AG09309 (cell line): ENCODE measurements at regions not wholly inside any gene's neighbourhood (a gene's known extent, or its start where the extent isn't known, plus 50 kb on each side); places are given as distances from the start of the nearest gene placed in this dataset.

Experiments used
- DNase-seq: peaks from one replicate; pipeline ENCODE4 v3.0.0-alpha.2; 2010; ENCODE audit warnings: low read depth
- H3K4me3 ChIP-seq: 2 replicates; pipeline ENCODE4 v1.5.1; 2011; ENCODE audit warnings: mild to moderate bottlenecking, low read depth, low read length, moderate library complexity; ENCODE audit not compliant: control insufficient read depth
- CTCF ChIP-seq: IDR thresholded peaks from 2 replicates; pipeline ENCODE4 v1.5.1; 2011; ENCODE audit warnings: mild to moderate bottlenecking, low read depth, low read length, inconsistent platforms; ENCODE audit not compliant: insufficient read depth, control insufficient read depth; ENCODE audit errors: missing control alignments

- DNase-seq: no peak
- TF ChIP-seq CTCF: no peak
- no peak overlapping the region for H3K4me3 ChIP-seq
Measured at GRCh38 chr18:54004828-54005227, 219.6 kb downstream of the MBD2 start.

DNA sequence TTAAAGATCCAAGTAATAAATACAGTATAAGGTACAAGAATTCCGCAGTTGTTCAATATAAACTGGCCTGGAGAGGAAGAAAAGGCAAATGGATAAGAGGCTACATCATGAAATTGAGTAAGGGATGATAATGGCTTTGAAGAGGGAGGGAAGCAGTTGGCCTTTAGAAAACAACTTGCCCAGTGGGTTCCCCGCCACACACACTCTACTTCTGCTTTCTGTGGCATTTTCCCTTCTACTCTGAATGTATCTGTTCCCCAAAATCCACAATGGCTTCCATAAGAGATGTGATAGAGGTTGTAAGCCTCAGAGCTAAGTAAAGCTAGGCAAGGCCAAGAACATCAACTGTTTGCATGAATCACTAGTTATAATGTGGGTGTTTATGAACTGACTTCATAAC is 221.3 kb downstream of the MBD2 start:
- H3K4me3 ChIP-seq: no peak overlapping the region
- no peak for TF ChIP-seq CTCF
- DNase-seq: no peak

GRCh38 chr18:53997064-53997463 is 227.4 kb downstream of the MBD2 start:
- no peak overlapping the region for H3K4me3 ChIP-seq
- no peak for TF ChIP-seq CTCF
- DNase-seq: no peak

DNA sequence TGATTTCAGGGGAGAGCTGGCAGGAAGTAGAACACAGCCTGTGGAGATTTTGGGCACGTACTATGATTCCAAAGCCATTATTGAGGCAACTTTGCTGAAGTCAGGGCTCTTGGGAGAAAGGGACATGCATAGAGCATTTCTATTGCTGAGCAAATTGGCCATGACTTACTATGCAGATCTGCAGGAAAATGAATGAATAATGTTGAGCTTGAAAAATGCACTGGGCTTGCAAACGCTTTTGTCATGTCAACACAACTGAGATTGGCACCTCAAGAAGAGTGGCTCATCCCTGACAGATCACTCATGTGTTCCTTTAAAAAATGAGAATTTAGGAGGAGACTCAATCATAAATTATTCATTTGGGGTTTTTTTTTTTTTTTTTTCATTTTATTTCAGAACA is 230.5 kb downstream of the MBD2 start:
- no peak for TF ChIP-seq CTCF
- no peak for DNase-seq
- H3K4me3 ChIP-seq: no peak overlapping the region

- no peak for TF ChIP-seq CTCF
- no peak overlapping the region for H3K4me3 ChIP-seq
- no peak for DNase-seq
Measured at GRCh38 chr18:53991805-53992204, 232.7 kb downstream of the MBD2 start.

DNA sequence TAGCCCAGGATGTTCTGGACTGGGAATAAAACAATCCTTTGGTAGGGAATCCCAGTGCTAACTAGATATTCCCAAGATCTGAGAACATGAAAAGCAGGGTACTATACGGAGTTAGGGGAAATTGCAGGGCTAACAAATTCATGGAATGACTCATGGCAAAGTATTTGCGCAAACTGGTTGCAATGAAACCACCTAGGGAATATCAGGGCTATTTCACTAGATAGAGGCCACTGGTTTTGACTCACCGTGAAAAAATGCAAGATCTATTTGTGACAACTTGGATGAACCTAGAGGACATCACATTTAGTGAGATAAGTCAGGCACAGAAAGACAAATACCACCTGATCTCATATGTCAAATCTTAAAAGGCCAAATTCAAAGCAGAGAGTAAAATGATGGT is 233.3 kb downstream of the MBD2 start:
- no peak overlapping the region for H3K4me3 ChIP-seq
- no peak for TF ChIP-seq CTCF
- no peak for DNase-seq

DNA sequence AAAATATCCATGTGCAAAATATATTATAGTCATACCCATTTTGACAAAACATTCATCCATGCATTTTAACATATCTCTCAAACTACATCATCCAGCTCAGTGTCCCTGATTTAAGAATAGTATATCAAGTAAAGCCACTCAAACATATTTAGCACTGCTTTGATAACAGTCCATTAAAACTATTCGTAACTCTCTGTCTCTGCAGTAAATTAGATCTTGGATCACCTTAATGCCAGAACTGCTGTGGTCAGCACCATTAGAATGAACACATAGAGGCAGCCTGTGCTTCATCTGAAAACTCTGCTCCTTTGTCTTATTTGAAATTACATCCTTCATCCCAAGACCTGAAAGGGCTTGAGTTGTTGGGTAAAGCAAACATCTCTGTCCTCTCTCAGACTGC is 234.0 kb downstream of the MBD2 start:
- no peak for TF ChIP-seq CTCF
- no peak overlapping the region for H3K4me3 ChIP-seq
- no peak for DNase-seq
